ENCODE measurements at regions not wholly inside any gene's neighbourhood (a gene's known extent, or its start where the extent isn't known, plus 50 kb on each side); places are given as distances from the start of the nearest gene placed in this dataset.

GRCh38 chr5:74103131-74104023 is 477.4 kb downstream of the ARHGEF28 start:
- no peaks in the 10 kb centered on the region for H3K36me3 Mint-ChIP-seq
- Histone ChIP-seq H3K4me1 (ENCODE audit: control insufficient read depth in 2 of 2, insufficient read depth in 2 of 2, low read length in 2 of 2) (no peaks in the 10 kb centered on the region), H3K9me3 (ENCODE audit: control insufficient read depth in 2 of 3, low read length in 3 of 3) (no peaks in the 10 kb centered on the region), H3K27ac (ENCODE audit: low read depth, low read length) (no peak overlapping the region), H3K4me3 (ENCODE audit: low read length) (no peak overlapping the region), H3K27me3 (ENCODE audit: control insufficient read depth in 2 of 2, insufficient read depth in 2 of 2, low read length in 2 of 2) (no peaks in the 10 kb centered on the region), H3K36me3 (ENCODE audit: control insufficient read depth in 2 of 3, insufficient read depth in 3 of 3, low read length in 3 of 3) (no peaks in the 10 kb centered on the region)
- peaks cover 5 to 38% (median 14%) of the 10 kb centered on the region in 5 donors for H3K27me3 Mint-ChIP-seq
- CTCF ChIA-PET: no interaction called here
- POLR2A ChIA-PET: no interaction called here
- intact Hi-C loops (cut with micrococcal nuclease): no loop called here
- DNase-seq (no peak), ATAC-seq (no peak)
- H3K27ac Mint-ChIP-seq: no peak overlapping the region
- peaks cover 2 to 8% (median 5%) of the 10 kb centered on the region in 11 donors for H3K9me3 Mint-ChIP-seq
- no peaks in the 10 kb centered on the region for H3K4me1 Mint-ChIP-seq
- H3K4me3 Mint-ChIP-seq: peak overlapping the region in 1 of 10 donors; percentile 4

- Histone ChIP-seq H3K36me3 (ENCODE audit: control insufficient read depth in 2 of 3, insufficient read depth in 3 of 3, low read length in 3 of 3) (no peaks in the 10 kb centered on the region), H3K4me1 (ENCODE audit: control insufficient read depth in 2 of 2, insufficient read depth in 2 of 2, low read length in 2 of 2) (no peaks in the 10 kb centered on the region), H3K9me3 (ENCODE audit: control insufficient read depth in 2 of 3, low read length in 3 of 3) (no peaks in the 10 kb centered on the region), H3K27ac (ENCODE audit: low read depth, low read length) (no peak overlapping the region), H3K4me3 (ENCODE audit: low read length) (no peak overlapping the region), H3K27me3 (ENCODE audit: control insufficient read depth in 2 of 2, insufficient read depth in 2 of 2, low read length in 2 of 2) (no peaks in the 10 kb centered on the region)
- H3K4me3 Mint-ChIP-seq: no peak overlapping the region
- no peak overlapping the region for H3K27ac Mint-ChIP-seq
- no peaks in the 10 kb centered on the region for H3K4me1 Mint-ChIP-seq
- peaks cover 3 to 8% (median 5%) of the 10 kb centered on the region in 11 donors for H3K9me3 Mint-ChIP-seq
- no peak for ATAC-seq
- ChIA-PET CTCF (no interaction called here), POLR2A (no interaction called here)
- intact Hi-C loops (cut with micrococcal nuclease): no loop called here
- no peaks in the 10 kb centered on the region for H3K36me3 Mint-ChIP-seq
- no peak for DNase-seq
- H3K27me3 Mint-ChIP-seq: peaks cover 0 to 26% (median 8%) of the 10 kb centered on the region in 5 donors
Measured at GRCh38 chr5:74100268-74100665, 474.3 kb downstream of the ARHGEF28 start.

GRCh38 chr5:74099538-74100267 is 473.7 kb downstream of the ARHGEF28 start:
- H3K27ac Mint-ChIP-seq: no peak overlapping the region
- Histone ChIP-seq H3K4me1 (ENCODE audit: control insufficient read depth in 2 of 2, insufficient read depth in 2 of 2, low read length in 2 of 2) (no peaks in the 10 kb centered on the region), H3K27ac (ENCODE audit: low read depth, low read length) (no peak overlapping the region), H3K36me3 (ENCODE audit: control insufficient read depth in 2 of 3, insufficient read depth in 3 of 3, low read length in 3 of 3) (no peaks in the 10 kb centered on the region), H3K27me3 (ENCODE audit: control insufficient read depth in 2 of 2, insufficient read depth in 2 of 2, low read length in 2 of 2) (no peaks in the 10 kb centered on the region), H3K9me3 (ENCODE audit: control insufficient read depth in 2 of 3, low read length in 3 of 3) (no peaks in the 10 kb centered on the region), H3K4me3 (ENCODE audit: low read length) (no peak overlapping the region)
- POLR2A ChIA-PET: no interaction called here
- CTCF ChIA-PET: no interaction called here
- H3K36me3 Mint-ChIP-seq: no peaks in the 10 kb centered on the region
- peaks cover 0 to 24% (median 8%) of the 10 kb centered on the region in 5 donors for H3K27me3 Mint-ChIP-seq
- peaks cover 3 to 8% (median 5%) of the 10 kb centered on the region in 11 donors for H3K9me3 Mint-ChIP-seq
- no peak overlapping the region for H3K4me3 Mint-ChIP-seq
- ATAC-seq: no peak
- H3K4me1 Mint-ChIP-seq: no peaks in the 10 kb centered on the region
- DNase-seq: no peak
- intact Hi-C loops (cut with micrococcal nuclease): no loop called here

GRCh38 chr5:74098941-74099340 is 472.9 kb downstream of the ARHGEF28 start:
- peaks cover 0 to 27% (median 8%) of the 10 kb centered on the region in 5 donors for H3K27me3 Mint-ChIP-seq
- Histone ChIP-seq H3K36me3 (ENCODE audit: control insufficient read depth in 2 of 3, insufficient read depth in 3 of 3, low read length in 3 of 3) (no peaks in the 10 kb centered on the region), H3K9me3 (ENCODE audit: control insufficient read depth in 2 of 3, low read length in 3 of 3) (no peaks in the 10 kb centered on the region), H3K4me1 (ENCODE audit: control insufficient read depth in 2 of 2, insufficient read depth in 2 of 2, low read length in 2 of 2) (no peaks in the 10 kb centered on the region), H3K27ac (ENCODE audit: low read depth, low read length) (no peak overlapping the region), H3K27me3 (ENCODE audit: control insufficient read depth in 2 of 2, insufficient read depth in 2 of 2, low read length in 2 of 2) (no peaks in the 10 kb centered on the region), H3K4me3 (ENCODE audit: low read length) (no peak overlapping the region)
- POLR2A ChIA-PET: no interaction called here
- CTCF ChIA-PET: no interaction called here
- DNase-seq (no peak), ATAC-seq (no peak)
- no peaks in the 10 kb centered on the region for H3K4me1 Mint-ChIP-seq
- no peak overlapping the region for H3K4me3 Mint-ChIP-seq
- intact Hi-C loops (cut with micrococcal nuclease): no loop called here
- H3K9me3 Mint-ChIP-seq: peaks cover 3 to 8% (median 5%) of the 10 kb centered on the region in 11 donors
- no peaks in the 10 kb centered on the region for H3K36me3 Mint-ChIP-seq
- no peak overlapping the region for H3K27ac Mint-ChIP-seq

- H3K4me3 ChIP-seq (ENCODE audit: low read length): no peak overlapping the region
- H3K27ac ChIP-seq (ENCODE audit: low read depth, low read length): no peak overlapping the region
- ATAC-seq: no peak
- no peaks in the 10 kb centered on the region for H3K36me3 ChIP-seq (ENCODE audit: control insufficient read depth in 2 of 3, insufficient read depth in 3 of 3, low read length in 3 of 3)
- ChIA-PET POLR2A (no interaction called here), CTCF (no interaction called here)
- intact Hi-C loops (cut with micrococcal nuclease): no loop called here
- Mint-ChIP-seq H3K9me3 (peaks cover 3 to 8% (median 5%) of the 10 kb centered on the region in 11 donors), H3K4me1 (no peaks in the 10 kb centered on the region), H3K36me3 (no peaks in the 10 kb centered on the region), H3K27me3 (peaks cover 0 to 26% (median 6%) of the 10 kb centered on the region in 5 donors), H3K4me3 (no peak overlapping the region), H3K27ac (no peak overlapping the region)
- no peak for DNase-seq
- no peaks in the 10 kb centered on the region for H3K9me3 ChIP-seq (ENCODE audit: control insufficient read depth in 2 of 3, low read length in 3 of 3)
- H3K4me1 ChIP-seq (ENCODE audit: control insufficient read depth in 2 of 2, insufficient read depth in 2 of 2, low read length in 2 of 2): no peaks in the 10 kb centered on the region
- H3K27me3 ChIP-seq (ENCODE audit: control insufficient read depth in 2 of 2, insufficient read depth in 2 of 2, low read length in 2 of 2): no peaks in the 10 kb centered on the region
Measured at GRCh38 chr5:74098456-74098855, 472.5 kb downstream of the ARHGEF28 start.

- Mint-ChIP-seq H3K36me3 (no peaks in the 10 kb centered on the region), H3K27me3 (peaks cover 0 to 24% (median 9%) of the 10 kb centered on the region in 5 donors), H3K4me1 (no peaks in the 10 kb centered on the region), H3K9me3 (peaks cover 3 to 8% (median 5%) of the 10 kb centered on the region in 11 donors), H3K27ac (no peak overlapping the region), H3K4me3 (no peak overlapping the region)
- H3K4me3 ChIP-seq (ENCODE audit: low read length): no peak overlapping the region
- intact Hi-C loops (cut with micrococcal nuclease): no loop called here
- no peak overlapping the region for H3K27ac ChIP-seq (ENCODE audit: low read depth, low read length)
- ATAC-seq: no peak
- no peaks in the 10 kb centered on the region for H3K36me3 ChIP-seq (ENCODE audit: control insufficient read depth in 2 of 3, insufficient read depth in 3 of 3, low read length in 3 of 3)
- ChIA-PET POLR2A (no interaction called here), CTCF (no interaction called here)
- no peaks in the 10 kb centered on the region for H3K27me3 ChIP-seq (ENCODE audit: control insufficient read depth in 2 of 2, insufficient read depth in 2 of 2, low read length in 2 of 2)
- H3K4me1 ChIP-seq (ENCODE audit: control insufficient read depth in 2 of 2, insufficient read depth in 2 of 2, low read length in 2 of 2): no peaks in the 10 kb centered on the region
- DNase-seq: no peak
- no peaks in the 10 kb centered on the region for H3K9me3 ChIP-seq (ENCODE audit: control insufficient read depth in 2 of 3, low read length in 3 of 3)
Measured at GRCh38 chr5:74096325-74096724, 470.3 kb downstream of the ARHGEF28 start.
